ENCODE measurements at regions not wholly inside any gene's neighbourhood (a gene's known extent, or its start where the extent isn't known, plus 50 kb on each side); places are given as distances from the start of the nearest gene placed in this dataset.

DNA sequence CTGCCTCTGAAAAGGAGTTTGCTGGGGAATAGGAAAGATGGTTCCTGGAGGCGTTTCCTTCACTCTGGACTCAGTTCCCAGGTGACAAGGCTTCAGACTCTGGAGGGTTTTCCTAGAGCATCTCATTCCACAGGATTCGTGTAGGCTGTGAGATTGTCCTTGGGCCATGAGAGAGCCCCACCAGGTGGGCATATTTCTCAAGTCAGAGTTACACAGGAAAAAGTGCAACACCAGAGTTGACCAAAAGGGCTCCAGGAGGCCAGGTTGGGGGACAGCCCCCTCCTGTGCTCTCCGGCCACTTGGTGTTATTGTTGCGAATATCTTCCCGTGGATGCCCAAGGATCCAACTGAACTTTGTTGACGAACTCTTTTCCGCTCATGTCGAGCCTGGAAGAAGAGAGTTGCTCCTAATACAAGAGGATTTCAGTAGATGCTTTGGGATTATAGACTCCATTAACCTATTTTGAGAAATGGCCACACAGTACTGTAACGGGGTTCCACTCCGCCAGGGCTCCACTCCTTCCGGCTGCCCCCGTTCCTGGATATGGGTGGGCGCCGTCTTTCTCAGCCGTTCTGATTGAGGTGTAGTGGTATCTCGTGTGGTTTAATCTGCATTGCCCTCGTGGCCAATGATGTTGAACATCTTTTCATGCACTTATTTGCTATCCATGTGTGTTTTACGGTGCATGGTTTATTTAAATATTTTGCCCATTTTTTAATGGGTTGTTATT, 580.3 kb downstream of the BRD1 start:
- Histone ChIP-seq H3K27me3 (ENCODE audit: low read length) (no peaks in the 10 kb centered on the region; the same call in 1 of the 2 replicates), H2AFZ (ENCODE audit: low read depth, low read length, severe bottlenecking) (no peak overlapping the region), H3K36me3 (ENCODE audit: low read length) (no peaks in the 10 kb centered on the region), H3K9me2 (replicated peaks; ENCODE audit: insufficient read depth, low read length) (no peaks in the 10 kb centered on the region), H4K20me1 (ENCODE audit: low read depth, low read length) (no peaks in the 10 kb centered on the region), H3K79me2 (ENCODE audit: insufficient read depth, low read length) (no peaks in the 10 kb centered on the region), H3K4me2 (ENCODE audit: low read depth, low read length, poor library complexity, severe bottlenecking) (no peak overlapping the region), H3K4me3 (ENCODE audit: insufficient read depth, low read length, poor library complexity, severe bottlenecking) (no peak overlapping the region), H3K9ac (ENCODE audit: low read length) (no peak overlapping the region), H3F3A (ENCODE audit: insufficient read depth) (no peaks in the 10 kb centered on the region), H3K27ac (ENCODE audit: low read depth, low read length) (no peak overlapping the region), H3K9me3 (ENCODE audit: insufficient read depth, low read length) (no peaks in the 10 kb centered on the region)
- TF ChIP-seq CTCF (IDR thresholded peaks at IDR 0.05; ENCODE audit: insufficient read depth, low read length, poor library complexity, severe bottlenecking), result no peak
- no peak for TF ChIP-seq EZH2phosphoT487 (conservative IDR thresholded peaks at IDR 0.05; ENCODE audit: low read length)

DNA sequence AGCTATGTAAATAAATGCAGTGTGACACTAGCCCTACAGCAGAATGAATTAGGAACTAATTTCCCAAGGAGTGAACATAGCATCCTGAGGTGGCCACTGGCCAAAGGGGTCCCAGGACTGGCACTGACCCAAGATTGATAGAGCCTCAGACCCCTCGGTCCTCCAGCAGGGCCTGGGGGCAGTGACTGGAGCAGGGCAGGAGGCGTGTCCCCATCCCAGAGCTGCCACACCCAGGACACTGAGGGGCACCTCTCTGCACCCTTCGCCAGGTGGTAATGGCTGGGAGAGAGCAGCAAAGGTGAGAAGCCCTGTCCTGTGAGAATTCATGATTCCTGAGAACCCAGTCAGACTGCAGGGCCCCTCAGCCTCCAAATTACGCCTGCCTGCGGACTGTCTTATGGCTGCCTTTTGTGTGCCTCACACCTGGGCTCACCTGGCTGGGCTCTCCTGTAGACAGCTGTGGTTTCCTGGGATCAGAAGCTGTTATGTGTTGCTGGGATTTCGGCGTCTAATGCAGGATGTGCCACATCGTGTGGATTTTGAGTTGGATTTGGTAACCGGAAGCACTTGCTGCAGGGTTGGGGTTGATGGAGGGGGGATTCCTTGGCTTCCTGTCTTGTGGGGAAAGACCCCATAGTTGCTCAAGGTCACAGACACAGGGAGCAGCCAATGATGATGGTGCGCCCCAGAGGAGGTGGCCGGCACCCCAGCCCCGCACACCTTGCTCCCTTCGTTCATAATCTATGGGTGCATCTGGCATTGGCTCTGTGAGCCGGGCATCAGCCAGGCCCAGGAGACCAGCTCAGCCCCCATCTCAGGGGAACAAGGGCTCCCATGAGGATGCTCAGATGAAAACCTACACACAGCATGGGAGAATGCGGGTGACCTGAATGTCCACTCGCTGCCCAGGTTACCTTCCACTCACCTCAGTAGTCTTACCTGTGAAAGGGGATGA, 582.9 kb downstream of the BRD1 start:
- Histone ChIP-seq H3K27ac (ENCODE audit: low read depth, low read length) (no peak overlapping the region), H3K9ac (ENCODE audit: low read length) (no peak overlapping the region), H3K4me2 (ENCODE audit: low read depth, low read length, poor library complexity, severe bottlenecking) (no peak overlapping the region), H3F3A (ENCODE audit: insufficient read depth) (no peaks in the 10 kb centered on the region), H3K9me3 (ENCODE audit: insufficient read depth, low read length) (no peaks in the 10 kb centered on the region), H3K36me3 (ENCODE audit: low read length) (no peaks in the 10 kb centered on the region), H3K9me2 (replicated peaks; ENCODE audit: insufficient read depth, low read length) (no peaks in the 10 kb centered on the region), H3K4me3 (ENCODE audit: insufficient read depth, low read length, poor library complexity, severe bottlenecking) (no peak overlapping the region), H4K20me1 (ENCODE audit: low read depth, low read length) (no peaks in the 10 kb centered on the region), H3K27me3 (ENCODE audit: low read length) (no peaks in the 10 kb centered on the region), H3K79me2 (ENCODE audit: insufficient read depth, low read length) (no peaks in the 10 kb centered on the region), H2AFZ (ENCODE audit: low read depth, low read length, severe bottlenecking) (no peak overlapping the region)
- TF ChIP-seq EZH2phosphoT487 (conservative IDR thresholded peaks at IDR 0.05; ENCODE audit: low read length) (no peak), CTCF (IDR thresholded peaks at IDR 0.05; ENCODE audit: insufficient read depth, low read length, poor library complexity, severe bottlenecking) (no peak)

DNA sequence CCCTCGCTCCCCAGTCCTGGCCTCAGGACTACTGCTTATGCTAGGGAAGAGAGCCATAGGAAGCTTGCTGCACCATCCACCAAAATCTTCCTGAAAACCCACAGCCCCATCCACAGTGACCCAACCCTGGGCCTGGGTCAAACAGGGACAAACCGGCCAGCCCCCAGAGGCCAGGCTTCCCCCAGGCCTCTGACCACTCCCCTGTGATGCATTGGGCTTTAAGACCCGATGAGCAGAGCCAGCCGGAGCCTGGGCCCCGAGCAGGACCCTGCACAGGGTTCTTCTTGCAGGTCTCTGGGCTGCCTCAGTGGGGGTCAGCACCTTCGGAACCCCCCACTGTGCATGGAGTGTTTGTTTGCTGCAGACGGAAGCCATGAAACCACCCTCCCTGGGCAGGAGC, 583.7 kb downstream of the BRD1 start:
- Histone ChIP-seq H3K9me2 (replicated peaks; ENCODE audit: insufficient read depth, low read length) (no peaks in the 10 kb centered on the region), H3K36me3 (ENCODE audit: low read length) (no peaks in the 10 kb centered on the region), H2AFZ (ENCODE audit: low read depth, low read length, severe bottlenecking) (no peak overlapping the region), H3F3A (ENCODE audit: insufficient read depth) (no peaks in the 10 kb centered on the region), H3K4me3 (ENCODE audit: insufficient read depth, low read length, poor library complexity, severe bottlenecking) (no peak overlapping the region), H3K79me2 (ENCODE audit: insufficient read depth, low read length) (no peaks in the 10 kb centered on the region), H3K4me2 (ENCODE audit: low read depth, low read length, poor library complexity, severe bottlenecking) (no peak overlapping the region), H3K27me3 (ENCODE audit: low read length) (no peaks in the 10 kb centered on the region), H4K20me1 (ENCODE audit: low read depth, low read length) (no peaks in the 10 kb centered on the region), H3K27ac (ENCODE audit: low read depth, low read length) (no peak overlapping the region), H3K9me3 (ENCODE audit: insufficient read depth, low read length) (no peaks in the 10 kb centered on the region), H3K9ac (ENCODE audit: low read length) (no peak overlapping the region)
- no peak for TF ChIP-seq CTCF (IDR thresholded peaks at IDR 0.05; ENCODE audit: insufficient read depth, low read length, poor library complexity, severe bottlenecking)
- TF ChIP-seq EZH2phosphoT487 (conservative IDR thresholded peaks at IDR 0.05; ENCODE audit: low read length), result no peak
